NCI-H1105 (cell line): ENCODE measurements at regions not wholly inside any gene's neighbourhood (a gene's known extent, or its start where the extent isn't known, plus 50 kb on each side); places are given as distances from the start of the nearest gene placed in this dataset.

Source experiments
- DNase-seq: peaks from one replicate; lab custom pipeline; 2025; lab: John Stamatoyannopoulos, UW

- no peak for DNase-seq
Observed at GRCh38 chr18:78929516-78929915, 50.1 kb upstream of the SALL3 start.
